A549 (cell line): ENCODE measurements at regions not wholly inside any gene's neighbourhood (a gene's known extent, or its start where the extent isn't known, plus 50 kb on each side); places are given as distances from the start of the nearest gene placed in this dataset.

Experiments
- ATAC-seq, 2 experiments: fragments of 200-7000 bp in 1 of 2; fragments of >200 bp in 1 of 2; cut with Nextera tagmentation in 1 of 2; cut with Tn5 transposase in 1 of 2; 3 replicates each; pipeline versions ENCODE4 v1.8.0 to v1.9.1; 2018 to 2020; ENCODE audit warnings: mild to moderate bottlenecking in 1 of 2, moderate library complexity in 1 of 2
- CTCF ChIA-PET: fragments of 300-600 bp; sonication (Branson Sonifier 250); formaldehyde crosslinking; extraction: SDS; loops from one replicate; lab custom pipeline; 2021; ENCODE audit warnings: antibody characterized with exemption, inconsistent platforms; lab: Yijun Ruan, JAX
- POLR2A ChIA-PET: fragments of 350-600 bp; formaldehyde crosslinking; extraction: SDS; loops from one replicate; lab custom pipeline; 2021; ENCODE audit warnings: antibody characterized with exemption, inconsistent platforms; lab: Yijun Ruan, JAX
- DNase-seq, 2 experiments: peaks; one replicate each; pipeline versions ENCODE4 v3.0.0 to v3.0.0-alpha.2; 2011 to 2016; ENCODE audit warnings: low read depth in 1 of 2, low spot score in 1 of 2
- FAIRE-seq: peaks from 2 replicates; lab custom pipeline; 2011; peaks lifted over from hg19 to GRCh38; lab: Jason Lieb, UNC
- H3K27ac ChIP-seq, 2 experiments: fragments of >200 bp; sonication (Bioruptor Twin); formaldehyde crosslinking; 3 replicates each; pipeline ENCODE4 v1.5.1; 2016 to 2017
- H3K4me1 ChIP-seq: fragments of >200 bp; sonication (Bioruptor Twin); formaldehyde crosslinking; 3 replicates; pipeline ENCODE4 v1.6.1; 2016
- H3K4me2 ChIP-seq: fragments of >200 bp; sonication (Bioruptor Twin); formaldehyde crosslinking; 3 replicates; pipeline ENCODE4 v1.6.1; 2016
- H3K4me3 ChIP-seq: fragments of >200 bp; sonication (Bioruptor Twin); formaldehyde crosslinking; 3 replicates; pipeline ENCODE4 v1.5.1; 2016
- H3K9me3 ChIP-seq: fragments of >200 bp; sonication (Bioruptor Twin); formaldehyde crosslinking; 3 replicates; pipeline ENCODE4 v1.6.1; 2016
- BHLHE40 ChIP-seq: IDR thresholded peaks from 2 replicates; pipeline ENCODE4 v1.6.1; 2012; ENCODE audit warnings: low read depth, low read length, inconsistent platforms
- CBX2 ChIP-seq: fragments of 200-600 bp; sonication (generic); IDR thresholded peaks from 2 replicates; pipeline ENCODE4 v1.6.1; 2016; ENCODE audit warnings: low read depth, mild to moderate bottlenecking, borderline replicate concordance
- CEBPB ChIP-seq, 2 experiments: fragments of >200 bp in 1 of 2; sonication (Bioruptor Twin) in 1 of 2; formaldehyde crosslinking in 1 of 2; IDR thresholded peaks; 2 replicates each; pipeline ENCODE4 v1.6.1; 2012 to 2016
- HEYL ChIP-seq: fragments of 250-450 bp; sonication (Bioruptor Pico); IDR thresholded peaks from 2 replicates; pipeline ENCODE4 v1.8.0; 2021; ENCODE audit warnings: mild to moderate bottlenecking, moderate library complexity
- JUN ChIP-seq, 2 experiments: fragments of >200 bp; sonication (Bioruptor Twin); formaldehyde crosslinking; IDR thresholded peaks; 2 replicates in 1 of 2; 3 replicates in 1 of 2; pipeline ENCODE4 v1.6.1; 2016 to 2017
- KDM1A ChIP-seq: fragments of 200-600 bp; sonication (generic); IDR thresholded peaks from 2 replicates; pipeline ENCODE4 v1.6.1; 2016; ENCODE audit warnings: low read depth, mild to moderate bottlenecking
- KDM5A ChIP-seq: fragments of 200-600 bp; sonication (generic); IDR thresholded peaks from 2 replicates; pipeline ENCODE4 v1.6.1; 2016; ENCODE audit warnings: antibody characterized with exemption, mild to moderate bottlenecking
- NPAS2 ChIP-seq: fragments of 250-450 bp; sonication (Bioruptor Pico); IDR thresholded peaks from 2 replicates; pipeline ENCODE4 v1.8.0; 2022; ENCODE audit warnings: mild to moderate bottlenecking, moderate library complexity, borderline replicate concordance
- POLR2A ChIP-seq: IDR thresholded peaks from 2 replicates; pipeline ENCODE4 v1.6.1; 2012; ENCODE audit warnings: mild to moderate bottlenecking, low read length
- RAD21 ChIP-seq, 2 experiments: fragments of >200 bp in 1 of 2; sonication (Bioruptor Twin) in 1 of 2; formaldehyde crosslinking in 1 of 2; IDR thresholded peaks in 1 of 2; conservative IDR thresholded peaks in 1 of 2; 2 replicates in 1 of 2; 3 replicates in 1 of 2; pipeline ENCODE4 v1.6.1; 2012 to 2018; ENCODE audit warnings: inconsistent platforms in 1 of 2
- RCOR1 ChIP-seq: fragments of 150-350 bp; IDR thresholded peaks from 2 replicates; pipeline ENCODE4 v1.6.1; 2014; ENCODE audit warnings: antibody characterized with exemption, low read length, low read depth
- RNF2 ChIP-seq: fragments of 200-600 bp; sonication (generic); IDR thresholded peaks from 2 replicates; pipeline ENCODE4 v1.6.1; 2016; ENCODE audit warnings: low read depth, mild to moderate bottlenecking, antibody characterized with exemption, moderate library complexity, borderline replicate concordance
- ZC3H11A ChIP-seq: fragments of 450-650 bp; IDR thresholded peaks from 2 replicates; pipeline ENCODE4 v1.6.1; 2014; ENCODE audit warnings: antibody characterized with exemption, mild to moderate bottlenecking
- ZNF302 ChIP-seq: fragments of 250-450 bp; sonication (Bioruptor Pico); IDR thresholded peaks from 2 replicates; pipeline ENCODE4 v1.9.0; 2021; ENCODE audit warnings: inconsistent platforms, mild to moderate bottlenecking, moderate library complexity
- WGBS: methylation state at CpG from one replicate; pipeline ENCODE4 v1.1.6; 2017; ENCODE audit errors: missing lambda C conversion rate; 5-methylcytosine and 5-hydroxymethylcytosine counted together
- TF ChIP-seq, protein P1 (sequence below): IDR thresholded peaks from 2 replicates; pipeline ENCODE4 v1.6.1; 2012
- TF ChIP-seq, protein P2 (sequence below): fragments of >200 bp; sonication (Bioruptor Twin); formaldehyde crosslinking; IDR thresholded peaks from 3 replicates; pipeline ENCODE4 v1.5.1; 2016

DNA sequence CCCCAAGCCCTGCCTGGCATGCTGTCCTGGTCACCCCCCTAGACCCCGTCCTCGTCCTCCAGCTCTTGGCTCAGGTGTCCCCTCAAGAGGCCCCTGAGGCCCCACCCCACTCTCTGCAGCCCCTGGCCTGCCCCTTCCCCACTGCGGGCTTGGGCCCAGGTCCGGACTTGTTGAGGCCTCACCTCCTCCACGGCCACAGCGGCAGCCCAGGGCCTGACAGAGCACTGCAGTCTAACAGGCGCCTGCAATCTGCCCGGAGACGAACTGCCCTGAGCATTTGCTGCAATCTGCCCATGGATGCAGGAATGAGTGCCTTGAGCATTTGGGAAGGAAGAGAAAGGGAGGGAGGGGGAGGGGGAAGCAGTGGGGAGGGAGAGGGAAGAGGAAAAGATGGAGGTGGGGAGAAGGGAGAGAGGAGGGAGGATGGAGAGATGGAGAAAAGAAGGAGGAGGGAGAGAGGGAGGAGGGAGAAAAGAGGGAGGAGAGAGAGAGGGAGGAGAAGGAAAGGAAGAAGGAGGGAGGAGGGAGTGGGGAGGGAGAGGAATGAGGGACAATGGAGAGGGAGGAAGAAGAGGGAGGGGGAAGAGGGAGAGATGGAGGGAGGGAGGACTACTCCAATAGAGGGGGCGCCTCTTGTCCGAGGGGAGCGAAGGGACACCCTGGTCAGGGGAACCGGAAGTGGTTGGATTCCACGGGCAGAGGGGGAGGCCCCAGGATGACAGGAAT is 73.9 kb downstream of the PDGFA start:
- Histone ChIP-seq H3K27ac (no peak overlapping the region), H3K4me3 (no peak overlapping the region), H3K4me2 (no peak overlapping the region), H3K4me1 (no peaks in the 10 kb centered on the region), H3K9me3 (no peaks in the 10 kb centered on the region)
- POLR2A ChIA-PET = no interaction called here
- CTCF ChIA-PET = no interaction called here
- WGBS = 97% methylated on average over 7 of the region's 14 CpGs
- TF ChIP-seq, protein P1, sequence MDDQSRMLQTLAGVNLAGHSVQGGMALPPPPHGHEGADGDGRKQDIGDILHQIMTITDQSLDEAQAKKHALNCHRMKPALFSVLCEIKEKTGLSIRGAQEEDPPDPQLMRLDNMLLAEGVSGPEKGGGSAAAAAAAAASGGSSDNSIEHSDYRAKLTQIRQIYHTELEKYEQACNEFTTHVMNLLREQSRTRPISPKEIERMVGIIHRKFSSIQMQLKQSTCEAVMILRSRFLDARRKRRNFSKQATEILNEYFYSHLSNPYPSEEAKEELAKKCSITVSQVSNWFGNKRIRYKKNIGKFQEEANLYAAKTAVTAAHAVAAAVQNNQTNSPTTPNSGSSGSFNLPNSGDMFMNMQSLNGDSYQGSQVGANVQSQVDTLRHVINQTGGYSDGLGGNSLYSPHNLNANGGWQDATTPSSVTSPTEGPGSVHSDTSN = no peak
- TF ChIP-seq CBX2 (no peak), BHLHE40 (no peak), RNF2 (no peak), CEBPB (IDR thresholded peaks at IDR 0.05) (no peak), RCOR1 (no peak), JUN (IDR thresholded peaks at IDR 0.05) (no peak), KDM1A (no peak)
- TF ChIP-seq, protein P2, sequence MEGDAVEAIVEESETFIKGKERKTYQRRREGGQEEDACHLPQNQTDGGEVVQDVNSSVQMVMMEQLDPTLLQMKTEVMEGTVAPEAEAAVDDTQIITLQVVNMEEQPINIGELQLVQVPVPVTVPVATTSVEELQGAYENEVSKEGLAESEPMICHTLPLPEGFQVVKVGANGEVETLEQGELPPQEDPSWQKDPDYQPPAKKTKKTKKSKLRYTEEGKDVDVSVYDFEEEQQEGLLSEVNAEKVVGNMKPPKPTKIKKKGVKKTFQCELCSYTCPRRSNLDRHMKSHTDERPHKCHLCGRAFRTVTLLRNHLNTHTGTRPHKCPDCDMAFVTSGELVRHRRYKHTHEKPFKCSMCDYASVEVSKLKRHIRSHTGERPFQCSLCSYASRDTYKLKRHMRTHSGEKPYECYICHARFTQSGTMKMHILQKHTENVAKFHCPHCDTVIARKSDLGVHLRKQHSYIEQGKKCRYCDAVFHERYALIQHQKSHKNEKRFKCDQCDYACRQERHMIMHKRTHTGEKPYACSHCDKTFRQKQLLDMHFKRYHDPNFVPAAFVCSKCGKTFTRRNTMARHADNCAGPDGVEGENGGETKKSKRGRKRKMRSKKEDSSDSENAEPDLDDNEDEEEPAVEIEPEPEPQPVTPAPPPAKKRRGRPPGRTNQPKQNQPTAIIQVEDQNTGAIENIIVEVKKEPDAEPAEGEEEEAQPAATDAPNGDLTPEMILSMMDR = no peak
- FAIRE-seq (no peak), ATAC-seq (no peak), DNase-seq (no peak)

DNA sequence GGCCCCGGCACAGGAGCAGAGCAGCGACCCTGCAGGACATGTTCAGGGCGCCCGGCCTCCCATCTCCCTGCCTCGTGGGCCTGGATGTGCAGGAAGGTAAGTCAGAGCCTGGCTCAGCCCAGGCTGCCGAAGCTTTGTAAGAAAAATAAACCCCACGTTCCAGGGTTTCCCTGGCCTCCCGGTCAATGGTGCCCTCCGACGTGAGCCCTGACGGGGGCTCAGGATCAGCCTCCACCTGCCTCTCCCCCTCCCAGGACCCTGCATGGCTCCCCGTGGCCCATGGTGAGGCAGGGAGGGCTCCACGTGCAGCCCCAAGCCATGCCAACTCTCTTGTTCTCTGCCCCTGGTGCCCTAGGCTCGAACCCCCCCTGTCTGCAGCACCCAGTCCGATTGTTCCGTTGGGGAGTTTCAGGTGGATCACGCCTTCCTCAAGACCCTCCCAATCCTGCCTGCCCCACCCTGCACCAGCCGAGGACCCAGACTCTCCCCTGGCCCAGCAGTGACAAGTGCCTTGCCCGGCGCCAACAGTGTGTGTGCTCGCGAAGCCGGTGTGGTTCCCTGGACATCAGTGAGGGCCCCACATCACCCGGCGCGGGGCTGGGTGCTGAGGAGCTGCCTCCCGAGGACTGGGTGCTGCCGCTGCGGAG is 73.2 kb downstream of the PDGFA start:
- ChIA-PET CTCF (interaction anchor here (1.0 to 1.2 kb wide), 2 partner anchors 17 to 124 kb away, joined by 3 read pairs; no protein-coding TSS in a partner anchor), POLR2A (no interaction called here)
- DNase-seq (no peak), ATAC-seq (peak; percentile 43 to 55; a peak in 3 of 6 replicates), FAIRE-seq (no peak)
- Histone ChIP-seq H3K4me2 (no peak overlapping the region), H3K4me1 (no peaks in the 10 kb centered on the region), H3K9me3 (no peaks in the 10 kb centered on the region), H3K27ac (no peak overlapping the region), H3K4me3 (no peak overlapping the region)
- WGBS = 65% methylated on average over 27 of the region's 29 CpGs
- TF ChIP-seq ZC3H11A = no peak
- no peak for TF ChIP-seq POLR2A
- no peak for TF ChIP-seq ZNF302 (CRISPR knock-in tag)
- TF ChIP-seq HEYL (CRISPR knock-in tag) = no peak
- no peak for TF ChIP-seq KDM5A
- no peak for TF ChIP-seq NPAS2
- no peak for TF ChIP-seq KDM1A
- TF ChIP-seq RAD21 (conservative IDR thresholded peaks at IDR 0.05 in 1 of 2, IDR thresholded peaks at IDR 0.05 in 1 of 2) = no peak
- TF ChIP-seq, all 56 proteins: peak for 0
